K562 (cell line): ENCODE measurements at regions not wholly inside any gene's neighbourhood (a gene's known extent, or its start where the extent isn't known, plus 50 kb on each side); places are given as distances from the start of the nearest gene placed in this dataset.

ENCODE experiments used
- ATAC-seq: fragments of 200-7000 bp; cut with Tn5 transposase; 3 replicates; pipeline ENCODE4 v1.9.1; 2020; ENCODE audit warnings: moderate library complexity
- BruUV-seq: library from RNA; stranded (reverse); fragments of 400-500 nt; replicated peaks from 2 replicates; lab custom pipeline; 2021; lab: Mats Ljungman, UMichigan
- CTCF ChIA-PET: fragments of 300-600 bp; formaldehyde crosslinking; extraction: SDS; loops from one replicate; lab custom pipeline; 2021; ENCODE audit warnings: low intra/inter-chr PET ratio; lab: Yijun Ruan, JAX
- POLR2A ChIA-PET: fragments of 300-600, 350-650 bp; sonication (Branson Sonifier 250); formaldehyde crosslinking; extraction: SDS; loops from one replicate; lab custom pipeline; 2021; ENCODE audit warnings: antibody characterized with exemption, inconsistent platforms; lab: Yijun Ruan, JAX
- DNase-seq, 4 experiments: peaks; one replicate each; pipeline versions ENCODE4 v3.0.0 to v3.0.0-alpha.2; 2011 to 2018; ENCODE audit warnings: low spot score in 3 of 4, mixed read lengths in 3 of 4; ENCODE audit errors: extremely low read depth in 1 of 4
- FAIRE-seq: peaks from 2 replicates; lab custom pipeline; 2011; peaks lifted over from hg19 to GRCh38; lab: Jason Lieb, UNC
- H2AFZ ChIP-seq: 2 replicates; pipeline ENCODE4 v1.6.0; 2011; ENCODE audit warnings: low read depth, low read length, control low read depth, inconsistent platforms
- H3K27ac ChIP-seq: fragments of 200-600 bp; 3 replicates; pipeline ENCODE4 v1.8.0; 2011; ENCODE audit warnings: low read depth, mild to moderate bottlenecking, control low read depth, inconsistent platforms, low read length, moderate library complexity, mixed read lengths; ENCODE audit errors: extremely low read depth
- H3K27me3 ChIP-seq, 2 experiments: fragments of 300-600 bp in 1 of 2; 2 replicates in 1 of 2; 3 replicates in 1 of 2; pipeline versions ENCODE4 v1.6.0 to v1.8.0; 2011; ENCODE audit warnings: inconsistent platforms in 2 of 2, low read length in 2 of 2, mild to moderate bottlenecking in 1 of 2, mixed read lengths in 1 of 2, moderate library complexity in 1 of 2; ENCODE audit not compliant: control insufficient read depth in 2 of 2, insufficient read depth in 2 of 2
- H3K36me3 ChIP-seq: fragments of 300-600 bp; 3 replicates; pipeline ENCODE4 v1.8.0; 2011; ENCODE audit warnings: mild to moderate bottlenecking, low read length, inconsistent platforms; ENCODE audit not compliant: control insufficient read depth, insufficient read depth
- H3K4me1 ChIP-seq, 2 experiments: fragments of 200-600 bp in 1 of 2; replicated peaks in 1 of 2; 2 replicates in 1 of 2; 3 replicates in 1 of 2; pipeline versions ENCODE4 v1.5.1 to v1.8.0; 2011; ENCODE audit warnings: inconsistent platforms in 2 of 2, low read length in 2 of 2, mild to moderate bottlenecking in 1 of 2, mixed read lengths in 1 of 2, moderate library complexity in 1 of 2; ENCODE audit not compliant: control insufficient read depth in 2 of 2, insufficient read depth in 2 of 2
- H3K4me2 ChIP-seq: 2 replicates; pipeline ENCODE4 v1.6.1; 2011; ENCODE audit warnings: low read length, control low read depth, inconsistent platforms, mixed read lengths; ENCODE audit not compliant: insufficient read depth
- H3K4me3 ChIP-seq: fragments of 200-600 bp; sonication (generic), shearing (Covaris generic); 2 replicates; pipeline ENCODE4 v1.5.1; 2016; ENCODE audit warnings: control low read depth, inconsistent platforms
- H3K79me2 ChIP-seq: fragments of 200-600 bp; 3 replicates; pipeline ENCODE4 v1.8.0; 2011; ENCODE audit warnings: low read length, inconsistent platforms; ENCODE audit not compliant: control insufficient read depth, insufficient read depth
- H3K9ac ChIP-seq, 2 experiments: 2 replicates each; pipeline versions ENCODE4 v1.6.0 to v1.6.1; 2011; ENCODE audit warnings: low read depth in 2 of 2, low read length in 2 of 2, control low read depth in 1 of 2, inconsistent platforms in 1 of 2, mild to moderate bottlenecking in 1 of 2, mixed read lengths in 1 of 2; ENCODE audit not compliant: insufficient read depth in 1 of 2
- H3K9me1 ChIP-seq: one replicate; pipeline ENCODE4 v1.6.0; 2011; ENCODE audit warnings: inconsistent platforms, mild to moderate bottlenecking, low read length, moderate library complexity; ENCODE audit not compliant: control insufficient read depth, insufficient read depth
- H3K9me3 ChIP-seq: replicated peaks from 2 replicates; pipeline ENCODE4 v1.5.1; 2011; ENCODE audit warnings: low read depth, low read length, inconsistent platforms; ENCODE audit not compliant: control insufficient read depth, insufficient read depth
- H4K20me1 ChIP-seq: replicated peaks from 2 replicates; pipeline ENCODE4 v1.6.1; 2011; ENCODE audit warnings: low read length, inconsistent platforms, mixed read lengths; ENCODE audit not compliant: control insufficient read depth, insufficient read depth
- CBX3 ChIP-seq, 2 experiments: IDR thresholded peaks; 1 replicate in 1 of 2; 2 replicates in 1 of 2; pipeline ENCODE4 v1.6.1; 2012; ENCODE audit warnings: inconsistent platforms in 2 of 2, low read length in 2 of 2, borderline replicate concordance in 1 of 2, control low read depth in 1 of 2
- CBX5 ChIP-seq: IDR thresholded peaks from 2 replicates; pipeline ENCODE4 v1.6.1; 2014; ENCODE audit warnings: low read depth, borderline replicate concordance
- JUNB ChIP-seq: fragments of 450-650 bp; formaldehyde crosslinking; conservative IDR thresholded peaks from 2 replicates; pipeline ENCODE4 v1.4.0; 2020; ENCODE audit warnings: mild to moderate bottlenecking
- MCM5 ChIP-seq: fragments of 450-650 bp; IDR thresholded peaks from 2 replicates; pipeline ENCODE4 v1.6.1; 2016; ENCODE audit warnings: low read depth
- NR2F6 ChIP-seq: fragments of 450-650 bp; formaldehyde crosslinking; IDR thresholded peaks from 2 replicates; pipeline ENCODE4 v1.4.0; 2020; ENCODE audit warnings: mild to moderate bottlenecking
- PHTF2 ChIP-seq: fragments of 250-450 bp; sonication (Bioruptor Pico); IDR thresholded peaks from 2 replicates; pipeline ENCODE4 v1.5.0; 2021; ENCODE audit warnings: mild to moderate bottlenecking
- RBFOX2 ChIP-seq: fragments of 200-400 bp; formaldehyde crosslinking; IDR thresholded peaks from 2 replicates; pipeline ENCODE4 v1.6.1; 2017; ENCODE audit warnings: low read depth, mild to moderate bottlenecking, low read length, moderate library complexity
- RNF2 ChIP-seq: sonication (generic); IDR thresholded peaks from 2 replicates; pipeline ENCODE4 v1.6.1; 2016
- SAFB2 ChIP-seq: fragments of 200-400 bp; formaldehyde crosslinking; IDR thresholded peaks from 2 replicates; pipeline ENCODE4 v1.6.1; 2018; ENCODE audit warnings: borderline replicate concordance, low read length, low read depth, moderate library complexity; ENCODE audit not compliant: severe bottlenecking
- SIN3B ChIP-seq: fragments of 450-650 bp; IDR thresholded peaks from 2 replicates; pipeline ENCODE4 v1.6.1; 2017; ENCODE audit warnings: low read depth, mild to moderate bottlenecking, moderate library complexity
- SMARCB1 ChIP-seq: IDR thresholded peaks from 2 replicates; pipeline ENCODE4 v1.6.1; 2011; ENCODE audit warnings: improper control_type of control experiment, low read depth; ENCODE audit not compliant: insufficient read length
- ZNF184 ChIP-seq: sonication (generic); formaldehyde crosslinking; IDR thresholded peaks from 2 replicates; pipeline ENCODE4 v1.5.0; 2020; ENCODE audit warnings: missing genetic modification reagents
- ZNF197 ChIP-seq: fragments of 200-800 bp; sonication (Bioruptor generic); IDR thresholded peaks from 2 replicates; pipeline ENCODE4 v1.6.1; 2016; ENCODE audit warnings: low read depth, missing genetic modification characterization, missing compliant biosample characterization
- ZNF3 ChIP-seq: fragments of 250-450 bp; sonication (Bioruptor Pico); IDR thresholded peaks from 2 replicates; pipeline ENCODE4 v1.5.0; 2021; ENCODE audit warnings: mild to moderate bottlenecking, moderate library complexity
- ZNF318 ChIP-seq, 2 experiments: fragments of 450-650 bp; IDR thresholded peaks; 2 replicates each; pipeline ENCODE4 v1.6.1; 2016; ENCODE audit warnings: mild to moderate bottlenecking in 2 of 2, borderline replicate concordance in 1 of 2, low read depth in 1 of 2, moderate library complexity in 1 of 2
- ZNF444 ChIP-seq: fragments of 250-450 bp; sonication (Bioruptor Pico); IDR thresholded peaks from 2 replicates; pipeline ENCODE4 v1.4.0; 2020; ENCODE audit warnings: mild to moderate bottlenecking, moderate library complexity
- WGBS: fragments of 100-300 bp; shearing (Covaris generic); methylation state at CpG from one replicate; pipeline ENCODE4 v1.1.6; 2016; ENCODE audit warnings: low coverage, mixed read lengths; ENCODE audit not compliant: insufficient coverage; ENCODE audit errors: missing lambda C conversion rate; 5-methylcytosine and 5-hydroxymethylcytosine counted together
- in situ Hi-C: fragments of 300-500 bp; cut with MboI; formaldehyde crosslinking; loops from 4 replicates; pipeline ENCODE4 v1.15.0; 2018; ENCODE audit warnings: inconsistent platforms, mixed read lengths
- intact Hi-C: fragments of 100-400 bp; cut with micrococcal nuclease; formaldehyde crosslinking; loops from 2 replicates; pipeline ENCODE4 v1.14.2; 2022

- H3K4me1 ChIP-seq, result no peaks in the 10 kb centered on the region
- WGBS, result 17% methylated on average over 5 of the region's 5 CpGs
- H3K79me2 ChIP-seq, result no peaks in the 10 kb centered on the region
- BruUV-seq, result no TSS peak
- DNase-seq (no peak), FAIRE-seq (no peak), ATAC-seq (no peak)
- TF ChIP-seq ZNF3, result no peak
- TF ChIP-seq CBX3 (IDR thresholded peaks at IDR 0.05; ENCODE audit: borderline replicate concordance in 1 of 2, low read length in 2 of 2), result no peak
- TF ChIP-seq CBX5, result no peak
- TF ChIP-seq ZNF318 (IDR thresholded peaks at IDR 0.05; ENCODE audit: borderline replicate concordance in 1 of 2, low read depth in 1 of 2), result no peak
- TF ChIP-seq ZNF197 (CRISPR knock-in tag), result no peak
- TF ChIP-seq RBFOX2, result no peak
- no peak for TF ChIP-seq ZNF444 (CRISPR knock-in tag)
- no peak for TF ChIP-seq PHTF2 (CRISPR knock-in tag)
- no peak for TF ChIP-seq RNF2
- no peak for TF ChIP-seq NR2F6 (CRISPR knock-in tag)
- TF ChIP-seq MCM5, result no peak
- no peak for TF ChIP-seq SMARCB1
- no peak for TF ChIP-seq ZNF184 (CRISPR knock-in tag)
- no peak for TF ChIP-seq SIN3B
- no peak for TF ChIP-seq JUNB (CRISPR knock-in tag)
- no peak for TF ChIP-seq SAFB2
- intact Hi-C loops (no loop called here), in situ Hi-C loops (no loop called here)
- no peaks in the 10 kb centered on the region for H4K20me1 ChIP-seq
- no peak overlapping the region for H3K4me2 ChIP-seq
- ChIA-PET CTCF (no interaction called here), POLR2A (no interaction called here)
- H3K27me3 ChIP-seq, result no peaks in the 10 kb centered on the region
- no peak overlapping the region for H3K27ac ChIP-seq
- no peaks in the 10 kb centered on the region for H3K9me1 ChIP-seq
- H3K9ac ChIP-seq, result no peak overlapping the region
- H3K36me3 ChIP-seq, result no peaks in the 10 kb centered on the region
- H3K9me3 ChIP-seq, result no peaks in the 10 kb centered on the region
- no peak overlapping the region for H2AFZ ChIP-seq
- no peak overlapping the region for H3K4me3 ChIP-seq
Observed at GRCh38 chr16:65786916-65787315, 579.6 kb upstream of the CDH5 start.
